SU-DHL-6 (cell line): ENCODE measurements at regions not wholly inside any gene's neighbourhood (a gene's known extent, or its start where the extent isn't known, plus 50 kb on each side); places are given as distances from the start of the nearest gene placed in this dataset.
"Not testable (repeated sequence)": the region's sequence is repeated elsewhere in the genome, so short reads cannot be mapped to it uniquely, and the experiment has no call there.

Source experiments
- CTCF ChIP-seq: fragments of 200-600 bp; sonication (generic); IDR thresholded peaks from one replicate; pipeline ENCODE4 v1.5.1; 2017; ENCODE audit warnings: antibody characterized with exemption, mild to moderate bottlenecking, low read length, moderate library complexity; ENCODE audit not compliant: insufficient read depth, poor library complexity, severe bottlenecking
- EZH2phosphoT487 ChIP-seq: fragments of 200-600 bp; sonication (generic), shearing (Covaris generic); conservative IDR thresholded peaks from 2 replicates; pipeline ENCODE4 v1.6.1; 2018; ENCODE audit warnings: mild to moderate bottlenecking, antibody characterized with exemption, low read length, moderate library complexity, mixed read lengths

- TF ChIP-seq CTCF, EZH2phosphoT487: not testable (repeated sequence)
Observed at GRCh38 chr2:64816526-64816925, 162.8 kb upstream of the SERTAD2 start.
